Peyer's patch (tissue), 4 donors: ENCODE measurements at regions not wholly inside any gene's neighbourhood (a gene's known extent, or its start where the extent isn't known, plus 50 kb on each side); places are given as distances from the start of the nearest gene placed in this dataset.

Source experiments
- POLR2A ChIP-seq, 2 donors: fragments of 450-650 bp; IDR thresholded peaks; one replicate each; pipeline ENCODE4 v1.5.1; 2017; ENCODE audit warnings: antibody characterized with exemption in 2 of 2, mild to moderate bottlenecking in 2 of 2, moderate library complexity in 2 of 2
- TF ChIP-seq, protein P1 (sequence below), 6 experiments: fragments of 450-650 bp in 4 of 6; fragments of 200-600 bp in 2 of 6; sonication (generic) in 1 of 6; IDR thresholded peaks; one replicate each; pipeline ENCODE4 v1.5.1; 2017 to 2019; ENCODE audit warnings: antibody characterized with exemption in 6 of 6, mild to moderate bottlenecking in 3 of 6, moderate library complexity in 1 of 6

GRCh38 chr3:161557445-161558150 lies 61.0 kb downstream of the OTOL1 start:
- TF ChIP-seq, protein P1, sequence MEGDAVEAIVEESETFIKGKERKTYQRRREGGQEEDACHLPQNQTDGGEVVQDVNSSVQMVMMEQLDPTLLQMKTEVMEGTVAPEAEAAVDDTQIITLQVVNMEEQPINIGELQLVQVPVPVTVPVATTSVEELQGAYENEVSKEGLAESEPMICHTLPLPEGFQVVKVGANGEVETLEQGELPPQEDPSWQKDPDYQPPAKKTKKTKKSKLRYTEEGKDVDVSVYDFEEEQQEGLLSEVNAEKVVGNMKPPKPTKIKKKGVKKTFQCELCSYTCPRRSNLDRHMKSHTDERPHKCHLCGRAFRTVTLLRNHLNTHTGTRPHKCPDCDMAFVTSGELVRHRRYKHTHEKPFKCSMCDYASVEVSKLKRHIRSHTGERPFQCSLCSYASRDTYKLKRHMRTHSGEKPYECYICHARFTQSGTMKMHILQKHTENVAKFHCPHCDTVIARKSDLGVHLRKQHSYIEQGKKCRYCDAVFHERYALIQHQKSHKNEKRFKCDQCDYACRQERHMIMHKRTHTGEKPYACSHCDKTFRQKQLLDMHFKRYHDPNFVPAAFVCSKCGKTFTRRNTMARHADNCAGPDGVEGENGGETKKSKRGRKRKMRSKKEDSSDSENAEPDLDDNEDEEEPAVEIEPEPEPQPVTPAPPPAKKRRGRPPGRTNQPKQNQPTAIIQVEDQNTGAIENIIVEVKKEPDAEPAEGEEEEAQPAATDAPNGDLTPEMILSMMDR (IDR thresholded peaks at IDR 0.05), result no peak
- no peak for TF ChIP-seq POLR2A (IDR thresholded peaks at IDR 0.05)
